HG02970 (cell line): ENCODE measurements at regions not wholly inside any gene's neighbourhood (a gene's known extent, or its start where the extent isn't known, plus 50 kb on each side); places are given as distances from the start of the nearest gene placed in this dataset.

Experiments used
- ATAC-seq: cut with Tn5 transposase; IDR thresholded peaks from one replicate; pipeline ENCODE4 v1.9.1; 2021; ENCODE audit warnings: mild to moderate bottlenecking, moderate library complexity, moderate number of reproducible peaks; ENCODE audit not compliant: unreplicated experiment, low FRiP score

GRCh38 chr6:25175196-25175595 lies 104.0 kb upstream of the CARMIL1 start:
- no peak for ATAC-seq

- no peak for ATAC-seq
Measured at GRCh38 chr6:25175681-25176080, 103.5 kb upstream of the CARMIL1 start.

GRCh38 chr6:25176466-25176865 lies 102.7 kb upstream of the CARMIL1 start:
- ATAC-seq, result no peak

GRCh38 chr6:25177500-25178028 lies 101.6 kb upstream of the CARMIL1 start:
- ATAC-seq, result no peak

GRCh38 chr6:25178336-25179035 lies 100.7 kb upstream of the CARMIL1 start:
- no peak for ATAC-seq

- no peak for ATAC-seq
Measured at GRCh38 chr6:25179051-25179778, 100.0 kb upstream of the CARMIL1 start.

GRCh38 chr6:25180630-25181349 lies 98.4 kb upstream of the CARMIL1 start:
- no peak for ATAC-seq

- no peak for ATAC-seq
Measured at GRCh38 chr6:25181350-25181724, 97.8 kb upstream of the CARMIL1 start.

- no peak for ATAC-seq
Measured at GRCh38 chr6:25181923-25182322, 97.3 kb upstream of the CARMIL1 start.

- ATAC-seq, result no peak
Measured at GRCh38 chr6:25186919-25187318, 92.3 kb upstream of the CARMIL1 start.

GRCh38 chr6:25188232-25188631 lies 90.9 kb upstream of the CARMIL1 start:
- no peak for ATAC-seq

GRCh38 chr6:25192590-25193459 lies 86.3 kb upstream of the CARMIL1 start:
- ATAC-seq, result no peak

GRCh38 chr6:25193460-25194171 lies 85.6 kb upstream of the CARMIL1 start:
- no peak for ATAC-seq

- no peak for ATAC-seq
Measured at GRCh38 chr6:25194172-25194678, 84.9 kb upstream of the CARMIL1 start.

- no peak for ATAC-seq
Measured at GRCh38 chr6:25196464-25196863, 82.7 kb upstream of the CARMIL1 start.

GRCh38 chr6:25197111-25197510 lies 82.1 kb upstream of the CARMIL1 start:
- no peak for ATAC-seq

GRCh38 chr6:25199544-25199943 lies 79.6 kb upstream of the CARMIL1 start:
- ATAC-seq, result no peak

GRCh38 chr6:25202504-25202903 lies 76.7 kb upstream of the CARMIL1 start:
- ATAC-seq, result no peak

GRCh38 chr6:25205629-25206028 lies 73.5 kb upstream of the CARMIL1 start:
- no peak for ATAC-seq
